ENCODE measurements at regions not wholly inside any gene's neighbourhood (a gene's known extent, or its start where the extent isn't known, plus 50 kb on each side); places are given as distances from the start of the nearest gene placed in this dataset.

GRCh38 chr18:42264497-42264896 lies 309.5 kb downstream of the PIK3C3 start:
- Histone ChIP-seq H3K4me3 (ENCODE audit: low read length in 2 of 2) (no peak overlapping the region), H2BK12ac (ENCODE audit: low read length) (no peak overlapping the region), H2AFZ (ENCODE audit: low read length) (no peak overlapping the region), H3K23ac (ENCODE audit: low read depth, low read length, poor library complexity) (no peak overlapping the region), H3K14ac (ENCODE audit: low read length) (no peak overlapping the region), H3K4me2 (ENCODE audit: insufficient read depth, low read length, poor library complexity, severe bottlenecking) (no peak overlapping the region), H3K79me1 (ENCODE audit: low read depth, low read length) (no peaks in the 10 kb centered on the region), H2BK120ac (ENCODE audit: low read depth, low read length) (no peak overlapping the region), H3K9ac (ENCODE audit: low read depth, low read length, poor library complexity) (no peak overlapping the region), H4K91ac (ENCODE audit: low read depth, low read length, poor library complexity) (no peak overlapping the region), H4K8ac (ENCODE audit: low read depth, low read length) (no peak overlapping the region), H2BK5ac (ENCODE audit: low read length) (no peak overlapping the region), H3K36me3 (replicated peaks in 1 of 2; ENCODE audit: control insufficient read depth in 2 of 2, insufficient read depth in 2 of 2, low read length in 2 of 2) (no peaks in the 10 kb centered on the region), H3K27me3 (ENCODE audit: control insufficient read depth in 3 of 3, insufficient read depth in 3 of 3, low read depth in 1 of 3, low read length in 3 of 3) (no peaks in the 10 kb centered on the region), H3K18ac (ENCODE audit: low read length) (no peak overlapping the region), H3K4ac (ENCODE audit: low read length) (no peak overlapping the region), H2AK5ac (ENCODE audit: low read depth, low read length) (no peak overlapping the region), H3K9me3 (replicated peaks in 1 of 2; ENCODE audit: control insufficient read depth in 2 of 2, insufficient read depth in 1 of 2, low read depth in 1 of 2, low read length in 2 of 2) (no peaks in the 10 kb centered on the region), H3K4me1 (ENCODE audit: control insufficient read depth in 2 of 2, insufficient read depth in 1 of 2, low read depth in 1 of 2, low read length in 2 of 2) (no peaks in the 10 kb centered on the region), H2BK15ac (ENCODE audit: low read length) (no peak overlapping the region), H3K27ac (replicated peaks; ENCODE audit: low read length) (no peak overlapping the region)
- no peak for DNase-seq (ENCODE audit: low spot score)

GRCh38 chr18:42268186-42268725 lies 313.2 kb downstream of the PIK3C3 start:
- no peaks in the 10 kb centered on the region for H3K79me1 ChIP-seq (ENCODE audit: low read depth, low read length)

GRCh38 chr18:42268798-42269197 lies 313.8 kb downstream of the PIK3C3 start:
- DNase-seq (ENCODE audit: low spot score), result no peak
- H3K4me3 ChIP-seq (ENCODE audit: low read length in 2 of 2), result no peak overlapping the region
- H3K4ac ChIP-seq (ENCODE audit: low read length), result no peak overlapping the region
- no peak overlapping the region for H4K91ac ChIP-seq (ENCODE audit: low read depth, low read length, poor library complexity)
- H2BK120ac ChIP-seq (ENCODE audit: low read depth, low read length), result no peak overlapping the region
- no peak overlapping the region for H2AFZ ChIP-seq (ENCODE audit: low read length)
- H3K36me3 ChIP-seq (replicated peaks in 1 of 2; ENCODE audit: control insufficient read depth in 2 of 2, insufficient read depth in 2 of 2, low read length in 2 of 2), result no peaks in the 10 kb centered on the region
- no CpG with 5 or more reads among the region's 5 CpGs for WGBS, 2 donors (ENCODE audit: extremely low coverage in 2 of 2, insufficient read length in 2 of 2, insufficient replicate concordance in 1 of 2)
- peaks cover 0 to 2% of the 10 kb centered on the region in 2 donors for H3K4me1 ChIP-seq (ENCODE audit: control insufficient read depth in 2 of 2, insufficient read depth in 1 of 2, low read depth in 1 of 2, low read length in 2 of 2)
- H2BK12ac ChIP-seq (ENCODE audit: low read length), result no peak overlapping the region
- H2BK15ac ChIP-seq (ENCODE audit: low read length), result no peak overlapping the region
- H3K79me1 ChIP-seq (ENCODE audit: low read depth, low read length), result no peaks in the 10 kb centered on the region
- H4K8ac ChIP-seq (ENCODE audit: low read depth, low read length), result no peak overlapping the region
- no peak overlapping the region for H2AK5ac ChIP-seq (ENCODE audit: low read depth, low read length)
- no peak overlapping the region for H3K23ac ChIP-seq (ENCODE audit: low read depth, low read length, poor library complexity)
- H3K27ac ChIP-seq (replicated peaks; ENCODE audit: low read length), result no peak overlapping the region
- H3K9me3 ChIP-seq (replicated peaks in 1 of 2; ENCODE audit: control insufficient read depth in 2 of 2, insufficient read depth in 1 of 2, low read depth in 1 of 2, low read length in 2 of 2), result no peaks in the 10 kb centered on the region
- H3K27me3 ChIP-seq (ENCODE audit: control insufficient read depth in 3 of 3, insufficient read depth in 3 of 3, low read depth in 1 of 3, low read length in 3 of 3), result no peaks in the 10 kb centered on the region
- no peak overlapping the region for H2BK5ac ChIP-seq (ENCODE audit: low read length)
- no peak overlapping the region for H3K18ac ChIP-seq (ENCODE audit: low read length)
- no peak overlapping the region for H3K9ac ChIP-seq (ENCODE audit: low read depth, low read length, poor library complexity)
- H3K14ac ChIP-seq (ENCODE audit: low read length), result no peak overlapping the region
- H3K4me2 ChIP-seq (ENCODE audit: insufficient read depth, low read length, poor library complexity, severe bottlenecking), result no peak overlapping the region

More at GRCh38 chr18:42268186-42268725, 313.2 kb downstream of the PIK3C3 start:
- Histone ChIP-seq H2AFZ (ENCODE audit: low read length) (no peak overlapping the region), H3K4me3 (ENCODE audit: low read length in 2 of 2) (no peak overlapping the region), H3K27ac (replicated peaks; ENCODE audit: low read length) (no peak overlapping the region), H2BK15ac (ENCODE audit: low read length) (no peak overlapping the region), H3K23ac (ENCODE audit: low read depth, low read length, poor library complexity) (no peak overlapping the region), H3K4me2 (ENCODE audit: insufficient read depth, low read length, poor library complexity, severe bottlenecking) (no peak overlapping the region), H3K27me3 (ENCODE audit: control insufficient read depth in 3 of 3, insufficient read depth in 3 of 3, low read depth in 1 of 3, low read length in 3 of 3) (no peaks in the 10 kb centered on the region), H3K18ac (ENCODE audit: low read length) (no peak overlapping the region), H4K8ac (ENCODE audit: low read depth, low read length) (no peak overlapping the region), H3K36me3 (replicated peaks in 1 of 2; ENCODE audit: control insufficient read depth in 2 of 2, insufficient read depth in 2 of 2, low read length in 2 of 2) (no peaks in the 10 kb centered on the region), H2AK5ac (ENCODE audit: low read depth, low read length) (no peak overlapping the region), H3K9ac (ENCODE audit: low read depth, low read length, poor library complexity) (no peak overlapping the region), H3K4ac (ENCODE audit: low read length) (no peak overlapping the region), H4K91ac (ENCODE audit: low read depth, low read length, poor library complexity) (no peak overlapping the region), H2BK5ac (ENCODE audit: low read length) (no peak overlapping the region), H3K9me3 (replicated peaks in 1 of 2; ENCODE audit: control insufficient read depth in 2 of 2, insufficient read depth in 1 of 2, low read depth in 1 of 2, low read length in 2 of 2) (no peaks in the 10 kb centered on the region), H2BK12ac (ENCODE audit: low read length) (no peak overlapping the region), H3K14ac (ENCODE audit: low read length) (no peak overlapping the region), H2BK120ac (ENCODE audit: low read depth, low read length) (no peak overlapping the region), H3K4me1 (ENCODE audit: control insufficient read depth in 2 of 2, insufficient read depth in 1 of 2, low read depth in 1 of 2, low read length in 2 of 2) (peaks cover 0 to 2% of the 10 kb centered on the region in 2 donors)
- DNase-seq (ENCODE audit: low spot score), result no peak
- WGBS, 2 donors (ENCODE audit: extremely low coverage in 2 of 2, insufficient read length in 2 of 2, insufficient replicate concordance in 1 of 2), result no CpG with 5 or more reads among the region's 7 CpGs

GRCh38 chr18:42271647-42272414 lies 316.8 kb downstream of the PIK3C3 start:
- no peak for DNase-seq (ENCODE audit: low spot score)
- Histone ChIP-seq H2BK120ac (ENCODE audit: low read depth, low read length) (no peak overlapping the region), H3K4ac (ENCODE audit: low read length) (no peak overlapping the region), H3K9me3 (replicated peaks in 1 of 2; ENCODE audit: control insufficient read depth in 2 of 2, insufficient read depth in 1 of 2, low read depth in 1 of 2, low read length in 2 of 2) (no peaks in the 10 kb centered on the region), H3K18ac (ENCODE audit: low read length) (no peak overlapping the region), H3K4me2 (ENCODE audit: insufficient read depth, low read length, poor library complexity, severe bottlenecking) (no peak overlapping the region), H3K4me3 (ENCODE audit: low read length in 2 of 2) (no peak overlapping the region), H3K14ac (ENCODE audit: low read length) (no peak overlapping the region), H3K9ac (ENCODE audit: low read depth, low read length, poor library complexity) (no peak overlapping the region), H2BK12ac (ENCODE audit: low read length) (no peak overlapping the region), H3K23ac (ENCODE audit: low read depth, low read length, poor library complexity) (peak overlapping the region; percentile 18), H3K36me3 (replicated peaks in 1 of 2; ENCODE audit: control insufficient read depth in 2 of 2, insufficient read depth in 2 of 2, low read length in 2 of 2) (no peaks in the 10 kb centered on the region), H2AK5ac (ENCODE audit: low read depth, low read length) (no peak overlapping the region), H3K79me1 (ENCODE audit: low read depth, low read length) (no peaks in the 10 kb centered on the region), H3K27me3 (ENCODE audit: control insufficient read depth in 3 of 3, insufficient read depth in 3 of 3, low read depth in 1 of 3, low read length in 3 of 3) (no peaks in the 10 kb centered on the region), H4K8ac (ENCODE audit: low read depth, low read length) (no peak overlapping the region), H4K91ac (ENCODE audit: low read depth, low read length, poor library complexity) (no peak overlapping the region), H2BK5ac (ENCODE audit: low read length) (no peak overlapping the region), H3K27ac (replicated peaks; ENCODE audit: low read length) (no peak overlapping the region), H2AFZ (ENCODE audit: low read length) (no peak overlapping the region), H3K4me1 (ENCODE audit: control insufficient read depth in 2 of 2, insufficient read depth in 1 of 2, low read depth in 1 of 2, low read length in 2 of 2) (peaks cover 5 to 7% of the 10 kb centered on the region in 2 donors), H2BK15ac (ENCODE audit: low read length) (no peak overlapping the region)
- WGBS, 2 donors (ENCODE audit: extremely low coverage in 2 of 2, insufficient read length in 2 of 2, insufficient replicate concordance in 1 of 2), result no CpG with 5 or more reads among the region's 8 CpGs

Data from neuronal stem cell (in vitro differentiated cells).